ENCODE measurements at regions not wholly inside any gene's neighbourhood (a gene's known extent, or its start where the extent isn't known, plus 50 kb on each side); places are given as distances from the start of the nearest gene placed in this dataset.

- no peak for TF ChIP-seq POLR2A (IDR thresholded peaks at IDR 0.05)
- TF ChIP-seq, protein P1, sequence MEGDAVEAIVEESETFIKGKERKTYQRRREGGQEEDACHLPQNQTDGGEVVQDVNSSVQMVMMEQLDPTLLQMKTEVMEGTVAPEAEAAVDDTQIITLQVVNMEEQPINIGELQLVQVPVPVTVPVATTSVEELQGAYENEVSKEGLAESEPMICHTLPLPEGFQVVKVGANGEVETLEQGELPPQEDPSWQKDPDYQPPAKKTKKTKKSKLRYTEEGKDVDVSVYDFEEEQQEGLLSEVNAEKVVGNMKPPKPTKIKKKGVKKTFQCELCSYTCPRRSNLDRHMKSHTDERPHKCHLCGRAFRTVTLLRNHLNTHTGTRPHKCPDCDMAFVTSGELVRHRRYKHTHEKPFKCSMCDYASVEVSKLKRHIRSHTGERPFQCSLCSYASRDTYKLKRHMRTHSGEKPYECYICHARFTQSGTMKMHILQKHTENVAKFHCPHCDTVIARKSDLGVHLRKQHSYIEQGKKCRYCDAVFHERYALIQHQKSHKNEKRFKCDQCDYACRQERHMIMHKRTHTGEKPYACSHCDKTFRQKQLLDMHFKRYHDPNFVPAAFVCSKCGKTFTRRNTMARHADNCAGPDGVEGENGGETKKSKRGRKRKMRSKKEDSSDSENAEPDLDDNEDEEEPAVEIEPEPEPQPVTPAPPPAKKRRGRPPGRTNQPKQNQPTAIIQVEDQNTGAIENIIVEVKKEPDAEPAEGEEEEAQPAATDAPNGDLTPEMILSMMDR (IDR thresholded peaks at IDR 0.05): no peak
Observed at GRCh38 chr9:8259028-8259427, 459.4 kb upstream of the DMAC1 start.

All from adrenal gland (tissue), 5 donors.